ENCODE measurements at regions not wholly inside any gene's neighbourhood (a gene's known extent, or its start where the extent isn't known, plus 50 kb on each side); places are given as distances from the start of the nearest gene placed in this dataset.

DNA sequence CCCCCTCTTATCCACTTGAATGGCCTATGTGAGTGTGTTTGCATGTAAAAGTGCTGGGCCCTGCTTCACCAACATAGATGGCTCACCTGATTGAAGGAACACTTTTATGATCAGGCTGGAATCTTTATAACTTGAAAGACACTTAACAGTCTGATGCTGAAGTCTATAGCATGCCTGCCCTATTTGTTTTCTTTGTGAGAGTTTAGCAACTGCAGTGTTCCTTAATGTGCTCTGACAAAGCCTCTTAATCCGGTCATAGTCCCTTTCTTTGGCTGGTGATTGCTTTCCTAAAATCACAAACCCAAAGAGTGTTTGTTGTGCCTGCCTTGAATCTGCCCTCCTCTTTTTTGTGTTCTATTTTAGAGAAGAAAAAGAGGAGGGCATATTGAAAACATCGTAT is 1382.8 kb upstream of the CELF4 start:
- no peak for DNase-seq (ENCODE audit: extremely low spot score)
- POLR2A ChIA-PET: no interaction called here
- CTCF ChIA-PET: no interaction called here
- TF ChIP-seq ZNF384 (IDR thresholded peaks at IDR 0.05) (no peak), ARNT (IDR thresholded peaks at IDR 0.05) (no peak), SUZ12 (IDR thresholded peaks at IDR 0.05) (no peak), CTBP1 (IDR thresholded peaks at IDR 0.05; ENCODE audit: borderline replicate concordance) (no peak), FOXA1 (IDR thresholded peaks at IDR 0.05) (no peak), HDGF (IDR thresholded peaks at IDR 0.05; ENCODE audit: borderline replicate concordance) (no peak), FOXM1 (IDR thresholded peaks at IDR 0.05; ENCODE audit: borderline replicate concordance) (no peak), SP1 (IDR thresholded peaks at IDR 0.05) (no peak), FOXK2 (IDR thresholded peaks at IDR 0.05) (no peak), BHLHE40 (IDR thresholded peaks at IDR 0.05; ENCODE audit: borderline replicate concordance) (no peak), LEF1 (IDR thresholded peaks at IDR 0.05; ENCODE audit: borderline replicate concordance) (no peak), NFRKB (IDR thresholded peaks at IDR 0.05) (no peak), L3MBTL2 (conservative IDR thresholded peaks at IDR 0.05) (no peak), ELF4 (IDR thresholded peaks at IDR 0.05) (no peak), TARDBP (IDR thresholded peaks at IDR 0.05) (no peak)
- TF ChIP-seq, protein P1, sequence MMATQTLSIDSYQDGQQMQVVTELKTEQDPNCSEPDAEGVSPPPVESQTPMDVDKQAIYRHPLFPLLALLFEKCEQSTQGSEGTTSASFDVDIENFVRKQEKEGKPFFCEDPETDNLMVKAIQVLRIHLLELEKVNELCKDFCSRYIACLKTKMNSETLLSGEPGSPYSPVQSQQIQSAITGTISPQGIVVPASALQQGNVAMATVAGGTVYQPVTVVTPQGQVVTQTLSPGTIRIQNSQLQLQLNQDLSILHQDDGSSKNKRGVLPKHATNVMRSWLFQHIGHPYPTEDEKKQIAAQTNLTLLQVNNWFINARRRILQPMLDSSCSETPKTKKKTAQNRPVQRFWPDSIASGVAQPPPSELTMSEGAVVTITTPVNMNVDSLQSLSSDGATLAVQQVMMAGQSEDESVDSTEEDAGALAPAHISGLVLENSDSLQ (IDR thresholded peaks at IDR 0.05): no peak

DNA sequence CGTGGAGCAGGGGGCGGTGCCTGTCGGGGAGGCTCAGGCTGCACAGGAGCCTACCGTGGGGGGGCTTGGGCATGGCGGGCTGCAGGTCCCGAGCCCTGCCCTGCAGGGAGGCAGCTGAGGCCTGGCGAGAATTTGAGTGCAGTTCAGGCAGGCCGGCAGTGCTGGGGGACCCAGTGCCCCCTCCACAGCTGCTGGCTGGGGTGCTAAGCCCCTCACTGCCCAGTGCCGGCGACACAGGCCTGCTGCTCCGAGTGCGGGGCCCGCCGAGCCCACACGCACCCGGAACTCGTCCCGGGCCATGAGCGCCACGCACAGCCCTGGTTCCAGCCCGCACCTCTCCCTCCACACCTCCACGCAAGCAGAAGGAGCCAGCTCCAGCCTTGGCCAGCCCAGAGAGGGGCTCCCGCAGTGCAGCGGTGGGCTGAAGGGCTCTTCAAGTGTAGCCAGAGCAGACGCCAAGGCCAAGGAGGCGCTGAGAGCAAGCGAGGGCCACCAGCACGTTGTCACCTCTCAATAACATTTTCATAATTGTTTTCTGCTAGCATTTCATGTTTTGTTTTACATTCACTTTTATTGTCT is 1378.9 kb upstream of the CELF4 start:
- DNase-seq (ENCODE audit: extremely low spot score): no peak
- ChIA-PET CTCF (no interaction called here), POLR2A (no interaction called here)
- TF ChIP-seq SUZ12 (IDR thresholded peaks at IDR 0.05) (no peak), HDGF (IDR thresholded peaks at IDR 0.05; ENCODE audit: borderline replicate concordance) (no peak), FOXK2 (IDR thresholded peaks at IDR 0.05) (no peak), ELF4 (IDR thresholded peaks at IDR 0.05) (no peak), FOXM1 (IDR thresholded peaks at IDR 0.05; ENCODE audit: borderline replicate concordance) (no peak), LEF1 (IDR thresholded peaks at IDR 0.05; ENCODE audit: borderline replicate concordance) (no peak), ZNF384 (IDR thresholded peaks at IDR 0.05) (no peak), ARNT (IDR thresholded peaks at IDR 0.05) (no peak), FOXA1 (IDR thresholded peaks at IDR 0.05) (no peak), BHLHE40 (IDR thresholded peaks at IDR 0.05; ENCODE audit: borderline replicate concordance) (no peak), SP1 (IDR thresholded peaks at IDR 0.05) (no peak), CTBP1 (IDR thresholded peaks at IDR 0.05; ENCODE audit: borderline replicate concordance) (no peak), TARDBP (IDR thresholded peaks at IDR 0.05) (no peak), NFRKB (IDR thresholded peaks at IDR 0.05) (no peak), L3MBTL2 (conservative IDR thresholded peaks at IDR 0.05) (no peak)
- TF ChIP-seq, protein P1 (IDR thresholded peaks at IDR 0.05): no peak

DNA sequence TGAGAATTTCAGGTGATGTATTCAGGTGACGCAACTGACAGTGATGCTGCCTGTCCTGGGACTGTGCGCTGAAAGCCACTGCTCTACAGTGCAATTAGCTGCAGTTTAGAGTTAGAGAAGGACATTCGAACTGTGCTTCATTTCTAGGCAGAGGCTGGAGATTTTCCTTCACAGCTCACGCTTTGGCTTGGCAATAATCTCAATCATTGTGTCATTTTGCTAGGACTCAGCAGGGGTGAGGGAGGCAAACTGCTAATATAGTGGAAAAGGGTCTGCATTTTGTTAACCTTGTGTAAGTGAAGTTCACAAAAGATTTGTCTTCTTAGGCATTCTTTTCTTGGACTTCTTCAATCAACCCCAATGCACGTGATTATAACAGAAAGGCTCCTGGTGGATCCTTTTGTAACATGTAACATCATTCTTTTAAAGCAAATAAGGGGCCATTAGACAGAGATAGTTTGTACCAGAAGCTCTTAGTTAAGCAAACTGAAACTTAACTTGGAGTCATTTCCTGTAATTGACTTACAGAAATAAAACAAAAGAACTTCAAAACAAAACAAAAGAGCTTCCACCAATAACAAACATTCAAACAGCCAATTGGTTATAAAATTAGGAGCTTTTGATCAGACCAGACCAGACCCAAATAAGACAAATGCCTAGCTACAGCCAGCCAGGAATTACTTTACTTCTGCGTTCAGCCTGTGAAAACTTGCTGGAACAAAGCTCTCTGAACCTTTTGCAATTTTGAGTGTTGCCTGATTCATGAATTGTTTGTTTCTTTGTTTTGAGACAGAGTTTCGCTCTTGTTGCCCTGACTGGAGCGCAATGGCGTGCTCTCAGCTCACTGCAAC is 1376.3 kb upstream of the CELF4 start:
- no peak for DNase-seq (ENCODE audit: extremely low spot score)
- no peak for TF ChIP-seq NFRKB (IDR thresholded peaks at IDR 0.05)
- TF ChIP-seq ZNF384 (IDR thresholded peaks at IDR 0.05): no peak
- TF ChIP-seq SUZ12 (IDR thresholded peaks at IDR 0.05): no peak
- no peak for TF ChIP-seq HDGF (IDR thresholded peaks at IDR 0.05; ENCODE audit: borderline replicate concordance)
- CTCF ChIA-PET: no interaction called here
- POLR2A ChIA-PET: no interaction called here

DNA sequence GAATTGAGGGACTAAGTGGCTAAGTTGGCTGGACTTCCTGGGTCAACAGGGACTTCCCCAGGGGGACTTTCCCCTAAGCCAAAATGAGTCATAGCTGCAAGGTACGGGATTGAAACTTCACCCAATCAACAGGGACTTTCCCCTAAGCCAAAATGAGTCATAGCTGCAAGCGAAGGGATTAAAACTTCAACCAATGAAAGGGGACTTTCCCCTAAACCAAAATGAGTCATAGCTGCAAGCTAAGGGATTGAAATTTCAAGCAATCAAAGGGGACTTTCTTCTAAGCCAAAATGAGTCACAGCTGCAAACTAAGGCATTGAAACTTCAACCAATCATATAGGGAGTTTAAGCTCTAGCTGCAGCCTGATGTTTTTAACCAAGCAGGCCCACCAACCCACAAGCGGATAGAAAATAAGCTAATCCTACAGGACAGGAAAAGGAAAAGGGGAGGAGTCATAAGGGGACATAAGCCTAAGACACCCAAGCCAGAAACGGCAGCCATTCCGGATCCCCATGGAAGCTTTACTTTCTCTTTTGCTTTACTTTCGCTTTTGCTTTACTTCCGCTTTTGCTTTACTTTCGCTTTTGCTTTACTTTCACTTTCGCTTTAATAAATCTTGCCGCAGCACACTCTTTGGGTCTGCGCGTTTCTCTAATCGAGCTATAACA is 1375.4 kb upstream of the CELF4 start:
- POLR2A ChIA-PET: no interaction called here
- TF ChIP-seq FOXM1 (IDR thresholded peaks at IDR 0.05; ENCODE audit: borderline replicate concordance): no peak
- CTCF ChIA-PET: no interaction called here
- no peak for DNase-seq (ENCODE audit: extremely low spot score)

DNA sequence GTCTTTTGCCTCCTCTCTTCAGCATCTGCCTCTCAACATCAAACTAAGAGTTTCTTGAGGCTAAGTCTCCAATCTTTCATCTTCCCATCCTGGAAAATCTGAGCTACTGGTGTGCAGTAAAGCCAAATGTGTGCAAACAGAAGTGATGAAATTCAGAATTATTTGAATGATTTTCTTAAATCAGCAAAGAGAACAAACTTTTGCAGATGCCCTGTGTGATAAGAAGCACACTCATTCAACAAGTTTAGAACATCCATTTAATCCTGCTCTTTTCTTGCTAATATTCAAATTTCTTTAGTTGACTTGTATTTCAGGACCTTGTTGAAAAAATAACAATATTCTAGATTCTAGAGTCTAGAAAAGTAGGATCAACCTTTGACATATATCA is 1374.9 kb upstream of the CELF4 start:
- POLR2A ChIA-PET: no interaction called here
- CTCF ChIA-PET: interaction anchor here (0.6 kb wide), 1 partner anchor 392 kb away, joined by 5 read pairs; no protein-coding TSS in a partner anchor
- DNase-seq (ENCODE audit: extremely low spot score): no peak
- TF ChIP-seq FOXK2 (IDR thresholded peaks at IDR 0.05): no peak
- TF ChIP-seq ARNT (IDR thresholded peaks at IDR 0.05): no peak
- no peak for TF ChIP-seq HDGF (IDR thresholded peaks at IDR 0.05; ENCODE audit: borderline replicate concordance)
- TF ChIP-seq ELF4 (IDR thresholded peaks at IDR 0.05): no peak
- no peak for TF ChIP-seq CTBP1 (IDR thresholded peaks at IDR 0.05; ENCODE audit: borderline replicate concordance)
- TF ChIP-seq BHLHE40 (IDR thresholded peaks at IDR 0.05; ENCODE audit: borderline replicate concordance): no peak
- no peak for TF ChIP-seq SP1 (IDR thresholded peaks at IDR 0.05)
- TF ChIP-seq NFRKB (IDR thresholded peaks at IDR 0.05): no peak
- TF ChIP-seq, protein P1 (IDR thresholded peaks at IDR 0.05): no peak
- TF ChIP-seq LEF1 (IDR thresholded peaks at IDR 0.05; ENCODE audit: borderline replicate concordance): no peak
- no peak for TF ChIP-seq ZNF384 (IDR thresholded peaks at IDR 0.05)

Data from HEK293T (cell line).